A172 (cell line): ENCODE measurements at regions not wholly inside any gene's neighbourhood (a gene's known extent, or its start where the extent isn't known, plus 50 kb on each side); places are given as distances from the start of the nearest gene placed in this dataset.
"Not testable (repeated sequence)": the region's sequence is repeated elsewhere in the genome, so short reads cannot be mapped to it uniquely, and the experiment has no call there.

Source experiments
- DNase-seq: peaks from one replicate; pipeline ENCODE4 v3.0.0-alpha.2; 2015; ENCODE audit warnings: low spot score

DNA sequence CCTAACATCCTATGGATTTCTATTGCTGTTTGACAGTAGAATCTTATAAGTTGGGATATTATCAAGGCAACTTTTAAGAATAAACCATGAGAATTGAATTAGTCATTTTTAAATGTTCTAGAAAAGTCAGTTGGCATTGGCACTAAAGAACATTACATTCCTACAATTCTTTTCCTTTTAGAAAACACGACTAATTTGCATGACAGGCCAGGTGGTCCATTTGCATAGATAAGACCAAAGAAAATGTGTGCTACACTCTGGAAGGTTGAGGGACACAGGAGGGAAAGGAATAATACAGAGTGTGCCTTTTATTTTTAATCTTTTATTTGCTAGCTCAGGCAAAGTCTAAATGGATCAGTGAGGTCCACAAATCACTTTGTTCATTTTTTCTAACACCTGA lies 962.3 kb downstream of the EPHA3 start:
- no peak for DNase-seq

- no peak for DNase-seq
Observed at GRCh38 chr3:90076136-90076535, 968.7 kb downstream of the EPHA3 start.

DNA sequence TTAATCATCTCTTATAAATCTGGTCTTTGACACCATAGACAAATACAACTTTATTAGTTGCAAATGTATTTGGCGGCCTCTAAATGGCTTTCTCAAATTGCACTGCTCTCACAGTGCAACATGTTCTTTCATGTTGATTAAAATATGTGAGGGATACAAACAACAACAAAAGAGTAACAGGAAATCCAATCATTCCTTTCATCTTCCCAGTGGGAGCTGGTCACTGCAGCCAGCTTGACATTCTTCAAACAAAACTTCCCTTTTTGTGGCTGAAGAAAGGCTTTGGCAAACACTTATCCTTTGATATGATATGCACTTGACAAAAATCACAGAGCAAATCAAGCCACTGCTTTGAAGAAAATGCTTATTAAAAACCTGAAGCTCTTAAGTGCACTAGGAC lies 973.6 kb downstream of the EPHA3 start:
- no peak for DNase-seq

- DNase-seq = not testable (repeated sequence)
Observed at GRCh38 chr3:90086297-90086696, 978.9 kb downstream of the EPHA3 start.

DNA sequence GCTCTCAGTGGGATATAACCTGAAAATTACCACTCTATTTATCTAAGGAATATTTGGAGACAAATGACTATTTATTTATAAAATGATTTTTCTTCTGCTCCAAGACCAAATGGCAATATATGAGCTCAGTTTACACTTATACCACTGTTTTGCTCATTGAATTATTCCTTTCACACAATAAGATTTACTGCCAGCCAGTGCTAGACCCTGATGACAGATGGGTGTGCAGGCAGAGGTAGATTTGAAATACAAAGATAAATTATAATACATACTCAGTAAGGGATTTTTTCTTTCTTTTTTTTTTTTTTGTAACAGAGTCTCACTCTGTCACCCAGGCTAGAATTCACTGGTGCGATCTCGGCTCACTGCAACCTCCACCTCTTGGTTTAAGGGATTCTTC lies 980.3 kb downstream of the EPHA3 start:
- DNase-seq = no peak

DNA sequence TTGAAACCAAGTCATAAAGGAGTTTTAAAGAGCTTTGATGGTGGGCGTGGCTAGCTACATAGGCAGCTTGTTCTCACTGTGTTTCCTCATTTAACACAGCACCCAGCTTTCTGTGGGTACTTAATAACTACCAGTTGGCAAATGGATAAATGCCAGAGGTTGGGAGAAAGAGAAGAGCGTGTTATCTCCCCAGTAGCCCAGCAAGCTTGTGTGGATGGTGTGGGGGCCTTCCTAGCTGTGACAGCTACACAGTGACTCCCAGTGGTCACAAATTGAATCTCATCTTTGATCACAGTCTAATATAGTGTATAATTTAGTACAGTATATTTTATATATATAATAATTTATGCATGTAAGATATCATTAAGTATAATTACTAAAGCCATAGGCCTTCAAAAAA lies 984.1 kb downstream of the EPHA3 start:
- DNase-seq = no peak

- DNase-seq = no peak
Observed at GRCh38 chr3:90092994-90093393, 985.6 kb downstream of the EPHA3 start.

DNA sequence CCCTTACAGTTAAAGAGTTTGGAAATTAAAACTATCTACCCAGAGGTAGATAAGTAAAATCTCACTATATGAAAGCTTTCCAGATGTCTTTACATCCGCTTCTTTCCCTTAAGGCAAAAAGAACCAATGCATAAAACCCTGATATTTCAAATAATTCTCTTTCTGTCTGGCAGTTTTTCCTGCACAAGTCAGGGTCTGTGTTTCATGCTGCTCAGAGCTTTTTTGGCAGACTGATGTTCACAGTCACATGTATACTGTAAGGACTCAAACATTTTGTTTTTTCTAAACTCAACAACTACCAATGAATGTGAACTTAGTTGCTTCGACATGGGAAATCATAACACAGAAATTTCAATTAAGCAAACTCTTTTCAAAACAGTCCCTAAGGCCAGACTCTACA lies 988.4 kb downstream of the EPHA3 start:
- DNase-seq = no peak

- no peak for DNase-seq
Observed at GRCh38 chr3:90099493-90099892, 992.1 kb downstream of the EPHA3 start.

GRCh38 chr3:90102146-90102545 lies 994.7 kb downstream of the EPHA3 start:
- DNase-seq = no peak

GRCh38 chr3:90121326-90121725 lies 1013.9 kb downstream of the EPHA3 start:
- DNase-seq = no peak

DNA sequence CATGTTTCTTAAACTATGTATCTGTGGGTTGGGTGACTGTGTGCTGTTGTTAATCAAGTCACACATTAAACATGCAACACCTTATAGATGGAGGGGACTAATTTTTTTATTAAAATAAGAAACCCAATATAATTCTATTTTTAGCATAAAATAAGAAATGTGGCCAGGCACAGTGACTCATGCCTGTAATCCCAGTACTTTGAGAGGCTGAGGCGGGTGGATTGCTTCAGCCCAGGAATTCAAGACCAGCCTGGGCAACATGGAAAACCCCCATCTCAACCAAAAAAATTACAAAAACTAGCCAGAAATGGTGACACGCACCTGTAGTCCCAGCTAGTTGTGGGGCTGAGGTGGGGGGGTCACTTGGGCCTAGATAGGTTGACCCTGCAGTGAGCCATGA lies 1021.0 kb downstream of the EPHA3 start:
- no peak for DNase-seq

DNA sequence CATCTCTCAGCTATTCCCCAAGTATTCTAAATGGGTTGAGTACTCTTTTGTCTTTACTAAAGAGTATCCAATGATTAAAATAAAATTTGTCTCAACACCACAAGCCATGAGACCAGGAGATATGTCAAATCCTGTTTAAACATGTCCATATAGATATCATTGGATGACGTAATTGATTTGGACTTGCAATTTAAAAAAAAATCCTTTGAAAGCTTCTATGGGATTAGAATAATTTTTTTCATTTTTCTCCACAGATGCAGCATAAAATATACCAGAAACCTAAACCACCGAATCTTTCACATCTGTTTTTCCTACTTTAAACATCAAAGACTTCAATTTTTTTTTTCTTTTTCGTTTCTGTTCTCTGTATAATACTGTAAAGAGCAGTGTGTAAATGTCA lies 1022.3 kb downstream of the EPHA3 start:
- no peak for DNase-seq

DNA sequence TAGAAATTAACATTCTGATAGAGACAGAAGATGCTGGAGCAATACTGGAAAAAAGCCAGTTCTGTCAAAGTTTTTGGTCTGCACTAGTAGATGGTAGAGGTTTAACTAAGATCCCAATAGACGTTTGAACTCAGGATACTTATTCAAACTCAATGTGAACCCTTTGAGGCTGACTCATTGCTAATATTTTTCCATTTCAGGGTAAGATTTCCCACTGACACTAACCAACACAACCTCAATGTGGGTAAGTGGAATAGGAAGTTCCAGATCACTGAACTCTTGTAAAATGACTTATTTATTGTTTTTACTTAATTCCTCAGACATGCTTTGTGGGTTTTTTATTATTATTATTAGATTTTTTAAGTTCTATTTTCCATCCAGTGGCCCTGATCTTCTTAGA lies 1024.8 kb downstream of the EPHA3 start:
- DNase-seq = no peak

GRCh38 chr3:90134090-90134489 lies 1026.7 kb downstream of the EPHA3 start:
- no peak for DNase-seq

DNA sequence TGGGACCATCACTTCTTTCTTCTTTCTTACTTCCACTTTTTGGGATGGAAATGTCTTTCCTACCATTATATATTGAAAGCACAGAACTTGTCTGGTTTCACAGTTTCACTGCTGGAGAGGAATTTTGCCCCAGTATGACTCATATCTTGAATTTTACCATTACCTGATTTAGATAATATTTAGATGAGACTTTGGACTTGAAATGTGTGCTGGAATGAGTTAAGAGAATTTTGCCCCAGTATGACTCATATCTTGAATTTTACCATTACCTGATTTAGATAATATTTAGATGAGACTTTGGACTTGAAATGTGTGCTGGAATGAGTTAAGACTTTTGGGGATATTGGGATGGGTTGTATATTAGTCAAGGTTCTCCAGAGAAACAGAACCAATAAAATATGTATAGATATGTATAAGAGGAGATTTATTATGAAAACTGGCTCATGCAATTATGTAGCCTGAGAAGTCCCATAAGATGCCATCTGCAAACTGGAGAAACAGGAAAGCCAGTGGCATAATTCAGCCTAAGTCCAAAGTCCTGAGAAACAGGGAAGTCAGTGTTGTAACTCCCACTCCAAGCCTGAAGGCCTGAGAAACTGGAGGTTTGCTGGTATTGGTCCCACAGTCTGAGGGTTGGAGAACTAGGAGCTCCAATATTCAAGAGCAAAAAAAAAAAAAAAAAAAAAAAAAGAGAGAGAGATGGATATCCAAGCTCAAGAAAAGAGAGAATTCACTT lies 1029.2 kb downstream of the EPHA3 start:
- DNase-seq = no peak

GRCh38 chr3:90145094-90145860 lies 1037.9 kb downstream of the EPHA3 start:
- no peak for DNase-seq

- no peak for DNase-seq
Observed at GRCh38 chr3:90180096-90180495, 1072.7 kb downstream of the EPHA3 start.

- DNase-seq = no peak
Observed at GRCh38 chr3:90180543-90180942, 1073.1 kb downstream of the EPHA3 start.

DNA sequence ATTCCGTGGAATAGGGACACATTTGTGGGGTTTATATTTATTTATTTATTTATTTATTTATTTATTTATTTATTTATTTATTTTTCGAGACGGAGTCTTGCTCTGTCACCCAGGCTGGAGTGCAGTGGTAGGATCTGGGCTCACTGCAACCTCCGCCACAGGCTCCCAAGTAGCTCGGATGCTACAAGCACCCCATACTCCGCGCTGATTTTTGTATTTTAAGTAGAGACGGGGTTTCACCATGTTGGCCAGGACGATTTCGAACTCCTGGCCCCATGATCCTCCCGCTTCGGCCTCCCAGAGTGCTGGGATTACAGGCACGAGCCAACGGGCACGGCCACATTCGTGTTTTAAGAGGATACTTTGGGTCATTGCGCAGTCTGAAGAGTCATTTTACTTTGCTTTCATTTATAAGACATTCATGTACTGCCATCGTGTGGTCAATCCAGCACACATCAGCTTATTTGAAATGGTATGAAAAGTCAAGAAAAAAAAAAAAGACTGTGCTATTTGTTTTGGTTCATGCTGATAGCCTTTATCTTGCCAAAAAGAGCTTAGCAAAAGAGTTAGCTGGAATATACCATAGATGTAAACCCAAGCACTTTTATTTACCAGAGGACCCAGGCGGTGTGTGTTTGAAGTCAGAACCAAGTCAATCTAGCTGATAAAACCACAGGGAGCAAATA lies 1075.0 kb downstream of the EPHA3 start:
- peak; percentile 16 for DNase-seq

DNA sequence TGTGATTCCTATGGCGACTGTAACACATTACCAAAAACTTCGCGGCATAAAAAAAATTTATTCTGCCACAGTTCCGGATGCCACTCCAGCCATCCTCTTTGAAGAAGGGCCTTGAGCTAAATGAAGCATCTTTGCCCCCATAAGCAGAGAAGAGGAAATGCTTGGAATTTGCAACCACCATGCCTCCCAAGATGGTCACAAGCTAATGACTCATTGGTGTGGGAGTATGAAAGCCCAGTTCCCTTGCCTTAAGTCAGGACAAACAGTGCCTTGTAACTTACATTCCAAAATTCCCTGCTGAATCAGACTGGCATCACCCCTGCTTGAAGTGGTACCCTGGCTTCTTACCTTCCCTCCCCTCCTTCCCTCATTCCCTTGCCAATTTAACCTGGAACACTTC lies 1077.4 kb downstream of the EPHA3 start:
- DNase-seq = peak; percentile 77

- not testable (repeated sequence) for DNase-seq
Observed at GRCh38 chr3:90197383-90197782, 1090.0 kb downstream of the EPHA3 start.

DNA sequence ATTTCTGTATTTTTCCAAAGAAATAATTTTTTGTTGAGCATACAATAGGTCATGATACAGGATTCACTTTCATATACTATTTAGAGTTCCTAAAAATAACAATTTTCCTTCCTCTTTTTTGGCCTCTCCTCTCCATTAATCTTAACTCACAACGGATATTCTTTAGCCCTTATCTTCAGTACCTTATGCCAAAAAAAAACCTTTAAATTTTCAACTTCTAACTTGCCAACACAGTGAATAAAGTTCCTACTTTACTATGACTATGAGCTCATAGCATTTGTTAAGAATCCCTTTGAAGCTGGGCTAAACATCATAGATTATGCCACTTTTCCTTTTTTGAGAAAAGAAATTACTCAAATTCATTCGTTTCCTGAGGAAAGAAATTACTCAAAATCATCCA lies 1095.5 kb downstream of the EPHA3 start:
- DNase-seq = not testable (repeated sequence)
